PC-3 (cell line): ENCODE measurements at regions not wholly inside any gene's neighbourhood (a gene's known extent, or its start where the extent isn't known, plus 50 kb on each side); places are given as distances from the start of the nearest gene placed in this dataset.

Experiments
- EZH2 ChIP-seq: fragments of 300-600 bp; sonication (generic); IDR thresholded peaks from one replicate; pipeline ENCODE4 v1.6.1; 2017; ENCODE audit warnings: antibody characterized with exemption, mild to moderate bottlenecking, low read length; ENCODE audit not compliant: unreplicated experiment
- EZH2phosphoT487 ChIP-seq: fragments of 300-600 bp; sonication (generic); IDR thresholded peaks from 2 replicates; pipeline ENCODE4 v1.6.1; 2018; ENCODE audit warnings: mild to moderate bottlenecking, antibody characterized with exemption, low read length, borderline replicate concordance
- TF ChIP-seq, protein P1 (sequence below): fragments of 300-600 bp; sonication (generic); conservative IDR thresholded peaks from 2 replicates; pipeline ENCODE4 v1.5.1; 2017; ENCODE audit warnings: antibody characterized with exemption, low read depth, mild to moderate bottlenecking, low read length

- TF ChIP-seq, protein P1, sequence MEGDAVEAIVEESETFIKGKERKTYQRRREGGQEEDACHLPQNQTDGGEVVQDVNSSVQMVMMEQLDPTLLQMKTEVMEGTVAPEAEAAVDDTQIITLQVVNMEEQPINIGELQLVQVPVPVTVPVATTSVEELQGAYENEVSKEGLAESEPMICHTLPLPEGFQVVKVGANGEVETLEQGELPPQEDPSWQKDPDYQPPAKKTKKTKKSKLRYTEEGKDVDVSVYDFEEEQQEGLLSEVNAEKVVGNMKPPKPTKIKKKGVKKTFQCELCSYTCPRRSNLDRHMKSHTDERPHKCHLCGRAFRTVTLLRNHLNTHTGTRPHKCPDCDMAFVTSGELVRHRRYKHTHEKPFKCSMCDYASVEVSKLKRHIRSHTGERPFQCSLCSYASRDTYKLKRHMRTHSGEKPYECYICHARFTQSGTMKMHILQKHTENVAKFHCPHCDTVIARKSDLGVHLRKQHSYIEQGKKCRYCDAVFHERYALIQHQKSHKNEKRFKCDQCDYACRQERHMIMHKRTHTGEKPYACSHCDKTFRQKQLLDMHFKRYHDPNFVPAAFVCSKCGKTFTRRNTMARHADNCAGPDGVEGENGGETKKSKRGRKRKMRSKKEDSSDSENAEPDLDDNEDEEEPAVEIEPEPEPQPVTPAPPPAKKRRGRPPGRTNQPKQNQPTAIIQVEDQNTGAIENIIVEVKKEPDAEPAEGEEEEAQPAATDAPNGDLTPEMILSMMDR: no peak
- TF ChIP-seq EZH2: no peak
- no peak for TF ChIP-seq EZH2phosphoT487
Measured at GRCh38 chr10:94264085-94264484, 98.7 kb downstream of the NOC3L start.
